Uterus (tissue), 2 donors: ENCODE measurements at regions not wholly inside any gene's neighbourhood (a gene's known extent, or its start where the extent isn't known, plus 50 kb on each side); places are given as distances from the start of the nearest gene placed in this dataset.

ENCODE experiments used
- POLR2A ChIP-seq, 2 donors: fragments of 450-650 bp; IDR thresholded peaks; one replicate each; pipeline ENCODE4 v1.6.1; 2016; ENCODE audit warnings: antibody characterized with exemption in 2 of 2, mild to moderate bottlenecking in 1 of 2, moderate library complexity in 1 of 2
- TF ChIP-seq, protein P1 (sequence below), 4 experiments: fragments of 200-600 bp in 2 of 4; fragments of 450-650 bp in 2 of 4; sonication (generic) in 2 of 4; IDR thresholded peaks; one replicate each; pipeline ENCODE4 v1.5.1; 2016 to 2019; ENCODE audit warnings: antibody characterized with exemption in 4 of 4, mild to moderate bottlenecking in 2 of 4, moderate library complexity in 1 of 4

GRCh38 chr2:5453220-5454050 is 238.7 kb upstream of the SOX11 start:
- no peak for TF ChIP-seq POLR2A (IDR thresholded peaks at IDR 0.05)
- TF ChIP-seq, protein P1, sequence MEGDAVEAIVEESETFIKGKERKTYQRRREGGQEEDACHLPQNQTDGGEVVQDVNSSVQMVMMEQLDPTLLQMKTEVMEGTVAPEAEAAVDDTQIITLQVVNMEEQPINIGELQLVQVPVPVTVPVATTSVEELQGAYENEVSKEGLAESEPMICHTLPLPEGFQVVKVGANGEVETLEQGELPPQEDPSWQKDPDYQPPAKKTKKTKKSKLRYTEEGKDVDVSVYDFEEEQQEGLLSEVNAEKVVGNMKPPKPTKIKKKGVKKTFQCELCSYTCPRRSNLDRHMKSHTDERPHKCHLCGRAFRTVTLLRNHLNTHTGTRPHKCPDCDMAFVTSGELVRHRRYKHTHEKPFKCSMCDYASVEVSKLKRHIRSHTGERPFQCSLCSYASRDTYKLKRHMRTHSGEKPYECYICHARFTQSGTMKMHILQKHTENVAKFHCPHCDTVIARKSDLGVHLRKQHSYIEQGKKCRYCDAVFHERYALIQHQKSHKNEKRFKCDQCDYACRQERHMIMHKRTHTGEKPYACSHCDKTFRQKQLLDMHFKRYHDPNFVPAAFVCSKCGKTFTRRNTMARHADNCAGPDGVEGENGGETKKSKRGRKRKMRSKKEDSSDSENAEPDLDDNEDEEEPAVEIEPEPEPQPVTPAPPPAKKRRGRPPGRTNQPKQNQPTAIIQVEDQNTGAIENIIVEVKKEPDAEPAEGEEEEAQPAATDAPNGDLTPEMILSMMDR (IDR thresholded peaks at IDR 0.05), result no peak
